Neural cell (in vitro differentiated cells): ENCODE measurements at regions not wholly inside any gene's neighbourhood (a gene's known extent, or its start where the extent isn't known, plus 50 kb on each side); places are given as distances from the start of the nearest gene placed in this dataset.
"Not testable (repeated sequence)": the region's sequence is repeated elsewhere in the genome, so short reads cannot be mapped to it uniquely, and the experiment has no call there.

Source experiments
- H2AFZ ChIP-seq: fragments of 200-600, 300-800 bp; sonication (generic), shearing (Covaris generic); 2 replicates; pipeline ENCODE4 v1.6.0; 2014; ENCODE audit warnings: low read depth, mild to moderate bottlenecking, antibody characterized with exemption, low read length, moderate library complexity
- H3F3A ChIP-seq: fragments of 200-600 bp; shearing (Covaris generic); 2 replicates; pipeline ENCODE4 v1.6.1; 2016; ENCODE audit warnings: mild to moderate bottlenecking, moderate library complexity, mixed read lengths, antibody characterized with exemption, low read length; ENCODE audit not compliant: insufficient read depth, poor library complexity, severe bottlenecking
- H3K27ac ChIP-seq: fragments of 200-600, 300-800 bp; sonication (generic), shearing (Covaris generic); 2 replicates; pipeline ENCODE4 v1.5.1; 2014; ENCODE audit warnings: mild to moderate bottlenecking, low read length, moderate library complexity
- H3K27me3 ChIP-seq: fragments of 300-800, 200-600 bp; sonication (generic), shearing (Covaris generic); 2 replicates; pipeline ENCODE4 v1.6.0; 2014; ENCODE audit warnings: mild to moderate bottlenecking, low read depth, low read length, moderate library complexity; ENCODE audit not compliant: insufficient read depth
- H3K36me3 ChIP-seq: fragments of 300-800, 200-600 bp; sonication (generic), shearing (Covaris generic); 2 replicates; pipeline ENCODE4 v1.5.1; 2014; ENCODE audit warnings: mild to moderate bottlenecking, antibody characterized with exemption, low read length, moderate library complexity; ENCODE audit not compliant: insufficient read depth
- H3K4me2 ChIP-seq: fragments of 300-800, 200-600 bp; sonication (generic), shearing (Covaris generic); 2 replicates; pipeline ENCODE4 v1.6.0; 2014; ENCODE audit warnings: mild to moderate bottlenecking, low read length
- H3K4me3 ChIP-seq: fragments of 300-800, 200-600 bp; sonication (generic), shearing (Covaris generic); 2 replicates; pipeline ENCODE4 v1.5.1; 2014; ENCODE audit warnings: mild to moderate bottlenecking, low read length, moderate library complexity
- H3K79me2 ChIP-seq: fragments of 200-600 bp; shearing (Covaris generic); replicated peaks from 2 replicates; pipeline ENCODE4 v1.6.0; 2014; ENCODE audit warnings: mild to moderate bottlenecking, low read length, moderate library complexity; ENCODE audit not compliant: insufficient read depth
- H3K9ac ChIP-seq: fragments of 300-800, 200-600 bp; sonication (generic), shearing (Covaris generic); 2 replicates; pipeline ENCODE4 v1.6.1; 2016; ENCODE audit warnings: mild to moderate bottlenecking, low read length, mixed read lengths
- H3K9me2 ChIP-seq: fragments of 200-600 bp; shearing (Covaris generic); 2 replicates; pipeline ENCODE4 v1.6.1; 2016; ENCODE audit warnings: mild to moderate bottlenecking, low read length, mixed read lengths; ENCODE audit not compliant: insufficient read depth
- H3K9me3 ChIP-seq: fragments of 200-600, 300-800 bp; sonication (generic), shearing (Covaris generic); 2 replicates; pipeline ENCODE4 v1.6.1; 2016; ENCODE audit warnings: mild to moderate bottlenecking, mixed run types, low read length, moderate library complexity, mixed read lengths
- H4K20me1 ChIP-seq: fragments of 200-600 bp; shearing (Covaris generic); 2 replicates; pipeline ENCODE4 v1.6.1; 2016; ENCODE audit warnings: mild to moderate bottlenecking, mixed run types; ENCODE audit not compliant: insufficient read depth
- EP300 ChIP-seq: fragments of 450-650 bp; conservative IDR thresholded peaks from 2 replicates; pipeline ENCODE4 v1.6.1; 2014; ENCODE audit warnings: antibody characterized with exemption, mild to moderate bottlenecking, moderate library complexity; ENCODE audit not compliant: poor library complexity, severe bottlenecking
- EZH2 ChIP-seq: fragments of 200-600, 300-800 bp; shearing (Covaris generic), sonication (generic); IDR thresholded peaks from 2 replicates; pipeline ENCODE4 v1.6.1; 2014; ENCODE audit warnings: antibody characterized with exemption, low read length, borderline replicate concordance, mild to moderate bottlenecking; ENCODE audit not compliant: insufficient read depth, poor library complexity, severe bottlenecking
- MXI1 ChIP-seq: fragments of 450-650 bp; conservative IDR thresholded peaks from 2 replicates; pipeline ENCODE4 v1.6.1; 2014; ENCODE audit warnings: antibody characterized with exemption, mild to moderate bottlenecking; ENCODE audit not compliant: poor library complexity, severe bottlenecking
- POLR2AphosphoS5 ChIP-seq: IDR thresholded peaks from 2 replicates; pipeline ENCODE4 v1.6.1; 2012
- RAD21 ChIP-seq: fragments of 450-650 bp; conservative IDR thresholded peaks from 2 replicates; pipeline ENCODE4 v1.6.1; 2014; ENCODE audit warnings: antibody characterized with exemption, mild to moderate bottlenecking, moderate library complexity
- SMC3 ChIP-seq: fragments of 450-650 bp; conservative IDR thresholded peaks from 2 replicates; pipeline ENCODE4 v1.6.1; 2014; ENCODE audit warnings: antibody characterized with exemption, mild to moderate bottlenecking, moderate library complexity; ENCODE audit not compliant: poor library complexity
- TAF1 ChIP-seq: IDR thresholded peaks from 2 replicates; pipeline ENCODE4 v1.6.1; 2012; ENCODE audit warnings: low read depth
- TF ChIP-seq, protein P1 (sequence below): fragments of 450-650 bp; IDR thresholded peaks from 2 replicates; pipeline ENCODE4 v1.5.1; 2014; ENCODE audit warnings: antibody characterized with exemption, mild to moderate bottlenecking, moderate library complexity; ENCODE audit not compliant: poor library complexity, severe bottlenecking
- TF ChIP-seq, protein P2 (sequence below): IDR thresholded peaks from 2 replicates; pipeline ENCODE4 v1.6.1; 2012; ENCODE audit warnings: borderline replicate concordance

DNA sequence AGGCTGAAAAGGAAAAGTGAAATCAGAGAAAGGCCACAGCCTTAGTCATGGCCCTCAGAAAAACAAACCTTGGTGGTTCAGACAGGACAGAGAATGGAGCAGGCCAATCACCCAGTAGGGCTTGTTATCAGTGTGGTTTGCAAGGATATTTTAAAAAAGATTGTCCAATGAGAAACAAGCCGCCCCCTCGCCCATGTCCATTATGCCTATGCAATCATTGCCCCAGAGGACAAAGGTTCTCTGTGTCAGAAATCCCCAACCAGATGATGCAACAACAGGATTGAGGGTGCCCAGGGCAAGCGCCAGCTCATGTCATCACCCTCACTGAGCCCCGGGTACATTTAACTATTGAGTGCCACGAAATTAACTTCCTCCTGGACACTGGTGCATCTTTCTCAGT lies 326.7 kb downstream of the SRGAP2C start:
- not testable (repeated sequence) for H3K27ac ChIP-seq, H3F3A ChIP-seq, H3K9ac ChIP-seq, H3K4me3 ChIP-seq, H4K20me1 ChIP-seq, H3K4me2 ChIP-seq, H3K36me3 ChIP-seq, H3K9me3 ChIP-seq, H3K27me3 ChIP-seq, H2AFZ ChIP-seq, H3K79me2 ChIP-seq, H3K9me2 ChIP-seq

DNA sequence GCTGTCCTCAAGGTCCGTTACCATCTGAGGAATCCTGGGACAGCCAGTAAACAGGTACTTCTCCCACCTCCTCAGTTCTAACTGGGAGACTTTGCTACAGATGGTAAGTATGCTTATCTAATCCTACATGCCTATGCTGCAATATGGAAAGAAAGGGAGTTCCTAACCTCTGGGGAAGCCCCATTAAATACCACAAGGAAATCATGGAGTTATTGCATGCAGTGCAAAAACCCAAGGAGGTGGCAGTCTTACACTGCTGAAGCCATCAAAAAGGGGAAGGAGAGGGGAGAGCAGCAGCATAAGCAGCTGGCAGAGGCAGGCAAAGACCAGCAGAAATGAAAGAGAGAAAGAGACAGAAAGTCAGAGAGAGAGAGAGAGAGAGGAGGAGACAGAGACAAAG lies 327.1 kb downstream of the SRGAP2C start:
- not testable (repeated sequence) for H3K9me2 ChIP-seq, H3K27me3 ChIP-seq, H3K9me3 ChIP-seq, H4K20me1 ChIP-seq, H2AFZ ChIP-seq, H3F3A ChIP-seq, H3K9ac ChIP-seq, H3K27ac ChIP-seq, H3K36me3 ChIP-seq, H3K4me3 ChIP-seq, H3K79me2 ChIP-seq, H3K4me2 ChIP-seq

DNA sequence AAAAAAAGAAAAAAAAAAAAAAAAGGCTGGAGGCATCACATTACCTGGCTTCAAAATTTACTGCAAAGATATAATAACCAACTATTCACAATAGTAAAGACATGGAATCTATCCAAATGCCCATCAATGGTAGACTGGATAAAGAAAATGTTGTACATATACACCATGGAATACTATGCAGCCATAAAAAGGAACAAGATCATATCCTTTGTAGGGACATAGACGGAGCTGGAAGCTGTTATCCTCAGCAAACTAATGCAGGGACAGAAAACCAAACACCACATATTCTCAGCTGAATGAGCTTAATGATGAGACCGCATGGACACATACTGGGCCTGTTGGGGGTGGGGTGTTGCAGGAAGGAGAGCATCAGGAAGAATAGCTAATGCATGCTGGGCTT lies 330.5 kb downstream of the SRGAP2C start:
- H3K27ac ChIP-seq = no peak overlapping the region
- H3K27me3 ChIP-seq = no peaks in the 10 kb centered on the region
- no peaks in the 10 kb centered on the region for H3K36me3 ChIP-seq
- no peaks in the 10 kb centered on the region for H3K9me2 ChIP-seq
- H2AFZ ChIP-seq = no peak overlapping the region
- no peak overlapping the region for H3K9ac ChIP-seq
- H3K4me3 ChIP-seq = no peak overlapping the region
- H4K20me1 ChIP-seq = no peaks in the 10 kb centered on the region
- no peaks in the 10 kb centered on the region for H3K9me3 ChIP-seq
- no peak for TF ChIP-seq EZH2
- TF ChIP-seq MXI1 = no peak
- TF ChIP-seq SMC3 = no peak
- TF ChIP-seq, protein P1, sequence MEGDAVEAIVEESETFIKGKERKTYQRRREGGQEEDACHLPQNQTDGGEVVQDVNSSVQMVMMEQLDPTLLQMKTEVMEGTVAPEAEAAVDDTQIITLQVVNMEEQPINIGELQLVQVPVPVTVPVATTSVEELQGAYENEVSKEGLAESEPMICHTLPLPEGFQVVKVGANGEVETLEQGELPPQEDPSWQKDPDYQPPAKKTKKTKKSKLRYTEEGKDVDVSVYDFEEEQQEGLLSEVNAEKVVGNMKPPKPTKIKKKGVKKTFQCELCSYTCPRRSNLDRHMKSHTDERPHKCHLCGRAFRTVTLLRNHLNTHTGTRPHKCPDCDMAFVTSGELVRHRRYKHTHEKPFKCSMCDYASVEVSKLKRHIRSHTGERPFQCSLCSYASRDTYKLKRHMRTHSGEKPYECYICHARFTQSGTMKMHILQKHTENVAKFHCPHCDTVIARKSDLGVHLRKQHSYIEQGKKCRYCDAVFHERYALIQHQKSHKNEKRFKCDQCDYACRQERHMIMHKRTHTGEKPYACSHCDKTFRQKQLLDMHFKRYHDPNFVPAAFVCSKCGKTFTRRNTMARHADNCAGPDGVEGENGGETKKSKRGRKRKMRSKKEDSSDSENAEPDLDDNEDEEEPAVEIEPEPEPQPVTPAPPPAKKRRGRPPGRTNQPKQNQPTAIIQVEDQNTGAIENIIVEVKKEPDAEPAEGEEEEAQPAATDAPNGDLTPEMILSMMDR = no peak
- TF ChIP-seq, protein P2, sequence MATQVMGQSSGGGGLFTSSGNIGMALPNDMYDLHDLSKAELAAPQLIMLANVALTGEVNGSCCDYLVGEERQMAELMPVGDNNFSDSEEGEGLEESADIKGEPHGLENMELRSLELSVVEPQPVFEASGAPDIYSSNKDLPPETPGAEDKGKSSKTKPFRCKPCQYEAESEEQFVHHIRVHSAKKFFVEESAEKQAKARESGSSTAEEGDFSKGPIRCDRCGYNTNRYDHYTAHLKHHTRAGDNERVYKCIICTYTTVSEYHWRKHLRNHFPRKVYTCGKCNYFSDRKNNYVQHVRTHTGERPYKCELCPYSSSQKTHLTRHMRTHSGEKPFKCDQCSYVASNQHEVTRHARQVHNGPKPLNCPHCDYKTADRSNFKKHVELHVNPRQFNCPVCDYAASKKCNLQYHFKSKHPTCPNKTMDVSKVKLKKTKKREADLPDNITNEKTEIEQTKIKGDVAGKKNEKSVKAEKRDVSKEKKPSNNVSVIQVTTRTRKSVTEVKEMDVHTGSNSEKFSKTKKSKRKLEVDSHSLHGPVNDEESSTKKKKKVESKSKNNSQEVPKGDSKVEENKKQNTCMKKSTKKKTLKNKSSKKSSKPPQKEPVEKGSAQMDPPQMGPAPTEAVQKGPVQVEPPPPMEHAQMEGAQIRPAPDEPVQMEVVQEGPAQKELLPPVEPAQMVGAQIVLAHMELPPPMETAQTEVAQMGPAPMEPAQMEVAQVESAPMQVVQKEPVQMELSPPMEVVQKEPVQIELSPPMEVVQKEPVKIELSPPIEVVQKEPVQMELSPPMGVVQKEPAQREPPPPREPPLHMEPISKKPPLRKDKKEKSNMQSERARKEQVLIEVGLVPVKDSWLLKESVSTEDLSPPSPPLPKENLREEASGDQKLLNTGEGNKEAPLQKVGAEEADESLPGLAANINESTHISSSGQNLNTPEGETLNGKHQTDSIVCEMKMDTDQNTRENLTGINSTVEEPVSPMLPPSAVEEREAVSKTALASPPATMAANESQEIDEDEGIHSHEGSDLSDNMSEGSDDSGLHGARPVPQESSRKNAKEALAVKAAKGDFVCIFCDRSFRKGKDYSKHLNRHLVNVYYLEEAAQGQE = no peak
- TF ChIP-seq EP300 = no peak
- no peak for TF ChIP-seq RAD21
- TF ChIP-seq POLR2AphosphoS5 = no peak
- no peak for TF ChIP-seq TAF1
- no peak overlapping the region for H3K4me2 ChIP-seq
- no peaks in the 10 kb centered on the region for H3K79me2 ChIP-seq
- no peaks in the 10 kb centered on the region for H3F3A ChIP-seq
